HG03039 (cell line): ENCODE measurements at regions not wholly inside any gene's neighbourhood (a gene's known extent, or its start where the extent isn't known, plus 50 kb on each side); places are given as distances from the start of the nearest gene placed in this dataset.
A peak's percentile ranks its signal among the peaks of the same experiment; 100 is the strongest.
"Not testable (repeated sequence)": the region's sequence is repeated elsewhere in the genome, so short reads cannot be mapped to it uniquely, and the experiment has no call there.

ENCODE experiments used
- ATAC-seq: cut with Tn5 transposase; IDR thresholded peaks from one replicate; pipeline ENCODE4 v1.9.1; 2021; ENCODE audit warnings: mild to moderate bottlenecking, moderate library complexity; ENCODE audit not compliant: unreplicated experiment

GRCh38 chr3:71927505-71928066, 142.6 kb upstream of the PROK2 start:
- ATAC-seq, result no peak

GRCh38 chr3:71926616-71927015, 141.7 kb upstream of the PROK2 start:
- ATAC-seq, result no peak

- no peak for ATAC-seq
Measured at GRCh38 chr3:71926262-71926600, 141.3 kb upstream of the PROK2 start.

GRCh38 chr3:71925511-71926261, 140.7 kb upstream of the PROK2 start:
- ATAC-seq, result not testable (repeated sequence)

- no peak for ATAC-seq
Measured at GRCh38 chr3:71924721-71925120, 139.8 kb upstream of the PROK2 start.

- no peak for ATAC-seq
Measured at GRCh38 chr3:71921036-71921435, 136.1 kb upstream of the PROK2 start.

GRCh38 chr3:71919572-71919971, 134.6 kb upstream of the PROK2 start:
- no peak for ATAC-seq

GRCh38 chr3:71917545-71917944, 132.6 kb upstream of the PROK2 start:
- no peak for ATAC-seq

- no peak for ATAC-seq
Measured at GRCh38 chr3:71916747-71917369, 131.9 kb upstream of the PROK2 start.

- no peak for ATAC-seq
Measured at GRCh38 chr3:71912839-71913495, 128.0 kb upstream of the PROK2 start.

- ATAC-seq, result no peak
Measured at GRCh38 chr3:71910108-71910507, 125.2 kb upstream of the PROK2 start.

GRCh38 chr3:71907996-71908395, 123.0 kb upstream of the PROK2 start:
- no peak for ATAC-seq

- ATAC-seq, result no peak
Measured at GRCh38 chr3:71906976-71907375, 122.0 kb upstream of the PROK2 start.

- peak; percentile 84 for ATAC-seq
Measured at GRCh38 chr3:71905426-71905825, 120.5 kb upstream of the PROK2 start.

GRCh38 chr3:71903936-71904335, 119.0 kb upstream of the PROK2 start:
- ATAC-seq, result no peak

- ATAC-seq, result no peak
Measured at GRCh38 chr3:71903112-71903495, 118.2 kb upstream of the PROK2 start.

- ATAC-seq, result no peak
Measured at GRCh38 chr3:71902258-71903111, 117.5 kb upstream of the PROK2 start.

- no peak for ATAC-seq
Measured at GRCh38 chr3:71901645-71902044, 116.7 kb upstream of the PROK2 start.

- ATAC-seq, result no peak
Measured at GRCh38 chr3:71900057-71900456, 115.1 kb upstream of the PROK2 start.

GRCh38 chr3:71896751-71897150, 111.8 kb upstream of the PROK2 start:
- ATAC-seq, result no peak
